WTC11 (cell line): ENCODE measurements at regions not wholly inside any gene's neighbourhood (a gene's known extent, or its start where the extent isn't known, plus 50 kb on each side); places are given as distances from the start of the nearest gene placed in this dataset.
A peak's percentile ranks its signal among the peaks of the same experiment; 100 is the strongest.

ENCODE experiments used
- ATAC-seq: fragments of 200-7000 bp; cut with Tn5 transposase; 2 replicates; pipeline ENCODE4 v1.10.0; 2021; ENCODE audit warnings: mild to moderate bottlenecking, moderate library complexity
- CTCF ChIA-PET: fragments of 300-600 bp; sonication (Branson Sonifier 250); formaldehyde crosslinking; loops from one replicate; lab custom pipeline; 2021; ENCODE audit warnings: antibody characterized with exemption; lab: Charles Lee
- POLR2A ChIA-PET: fragments of 350-600 bp; sonication (Branson Sonifier 250); formaldehyde crosslinking; loops from one replicate; lab custom pipeline; 2021; ENCODE audit warnings: antibody characterized with exemption; lab: Charles Lee
- DNase-seq: peaks from one replicate; pipeline ENCODE4 v3.0.0; 2021; ENCODE audit warnings: low spot score
- H3K27ac Mint-ChIP-seq: 2 replicates; pipeline ENCODE4 v1.8.0; 2021; ENCODE audit warnings: mixed read lengths
- H3K27me3 Mint-ChIP-seq: 2 replicates; pipeline ENCODE4 v1.8.0; 2021; ENCODE audit warnings: low read depth, mild to moderate bottlenecking, moderate library complexity, mixed read lengths
- H3K36me3 Mint-ChIP-seq: 2 replicates; pipeline ENCODE4 v1.8.0; 2021; ENCODE audit warnings: mixed read lengths
- H3K4me1 Mint-ChIP-seq: 2 replicates; pipeline ENCODE4 v1.8.0; 2022; ENCODE audit warnings: mixed read lengths
- H3K4me3 Mint-ChIP-seq: 2 replicates; pipeline ENCODE4 v1.8.0; 2021; ENCODE audit warnings: mild to moderate bottlenecking, moderate library complexity, mixed read lengths
- H3K9me3 Mint-ChIP-seq: 2 replicates; pipeline ENCODE4 v1.8.0; 2021; ENCODE audit warnings: mixed read lengths
- AR ChIP-seq: fragments of 250-450 bp; sonication (Bioruptor Pico); IDR thresholded peaks from 2 replicates; pipeline ENCODE4 v1.9.0; 2021; ENCODE audit warnings: mild to moderate bottlenecking
- ATF1 ChIP-seq: sonication (generic); formaldehyde crosslinking; IDR thresholded peaks from 2 replicates; pipeline ENCODE4 v1.8.1; 2023; ENCODE audit warnings: mild to moderate bottlenecking, moderate library complexity, missing genetic modification reagents
- CREM ChIP-seq: sonication (generic); formaldehyde crosslinking; IDR thresholded peaks from 2 replicates; pipeline ENCODE4 v1.8.1; 2022; ENCODE audit warnings: mild to moderate bottlenecking, missing genetic modification reagents, moderate library complexity
- ELF4 ChIP-seq: sonication (generic); formaldehyde crosslinking; IDR thresholded peaks from 2 replicates; pipeline ENCODE4 v1.8.1; 2022; ENCODE audit warnings: low read depth, mild to moderate bottlenecking, moderate library complexity, missing genetic modification reagents
- EMX1 ChIP-seq: fragments of 250-450 bp; sonication (Bioruptor Pico); IDR thresholded peaks from 2 replicates; pipeline ENCODE4 v1.8.0; 2021; ENCODE audit warnings: mild to moderate bottlenecking
- FOXJ3 ChIP-seq: sonication (generic); formaldehyde crosslinking; IDR thresholded peaks from 2 replicates; pipeline ENCODE4 v1.9.0; 2021; ENCODE audit warnings: missing genetic modification reagents, mild to moderate bottlenecking, borderline replicate concordance
- FOXK1 ChIP-seq: sonication (generic); formaldehyde crosslinking; IDR thresholded peaks from 2 replicates; pipeline ENCODE4 v1.8.0; 2022; ENCODE audit warnings: mild to moderate bottlenecking, moderate library complexity, missing genetic modification reagents
- FOXP1 ChIP-seq: sonication (generic); formaldehyde crosslinking; IDR thresholded peaks from 2 replicates; pipeline ENCODE4 v1.8.0; 2022; ENCODE audit warnings: missing genetic modification reagents, mild to moderate bottlenecking, moderate library complexity, borderline replicate concordance
- GTF2I ChIP-seq: fragments of 250-450 bp; sonication (Bioruptor Pico); conservative IDR thresholded peaks from 2 replicates; pipeline ENCODE4 v1.4.0; 2021; ENCODE audit warnings: mild to moderate bottlenecking
- OVOL2 ChIP-seq: fragments of 250-450 bp; sonication (Bioruptor Pico); IDR thresholded peaks from 2 replicates; pipeline ENCODE4 v1.9.0; 2021; ENCODE audit warnings: mild to moderate bottlenecking, borderline replicate concordance
- RELA ChIP-seq: sonication (generic); formaldehyde crosslinking; IDR thresholded peaks from 2 replicates; pipeline ENCODE4 v1.8.1; 2022; ENCODE audit warnings: missing genetic modification reagents, mild to moderate bottlenecking, borderline replicate concordance
- SMAD3 ChIP-seq: sonication (generic); formaldehyde crosslinking; IDR thresholded peaks from 2 replicates; pipeline ENCODE4 v1.8.0; 2022; ENCODE audit warnings: missing genetic modification reagents, mild to moderate bottlenecking, borderline replicate concordance
- TCF7 ChIP-seq: sonication (generic); formaldehyde crosslinking; IDR thresholded peaks from 2 replicates; pipeline ENCODE4 v1.8.0; 2022; ENCODE audit warnings: mild to moderate bottlenecking, low read depth, missing genetic modification reagents, moderate library complexity
- TEAD1 ChIP-seq: sonication (generic); formaldehyde crosslinking; IDR thresholded peaks from 2 replicates; pipeline ENCODE4 v1.8.0; 2022; ENCODE audit warnings: mild to moderate bottlenecking, missing genetic modification reagents
- TP53 ChIP-seq: sonication (generic); formaldehyde crosslinking; IDR thresholded peaks from 2 replicates; pipeline ENCODE4 v1.8.1; 2023; ENCODE audit warnings: mild to moderate bottlenecking, missing genetic modification reagents
- TF ChIP-seq, protein P1 (sequence below): sonication (generic); formaldehyde crosslinking; IDR thresholded peaks from 2 replicates; pipeline ENCODE4 v1.8.0; 2023; ENCODE audit warnings: mild to moderate bottlenecking, missing genetic modification reagents
- TF ChIP-seq, protein P2 (sequence below): sonication (generic); formaldehyde crosslinking; IDR thresholded peaks from 2 replicates; pipeline ENCODE4 v1.8.0; 2023; ENCODE audit warnings: missing genetic modification reagents
- TF ChIP-seq, protein P3 (sequence below): sonication (generic); formaldehyde crosslinking; IDR thresholded peaks from 2 replicates; pipeline ENCODE4 v1.8.0; 2022; ENCODE audit warnings: mild to moderate bottlenecking, missing genetic modification reagents
- TF ChIP-seq, protein P4 (sequence below): sonication (generic); formaldehyde crosslinking; IDR thresholded peaks from 2 replicates; pipeline ENCODE4 v1.8.1; 2023; ENCODE audit warnings: mild to moderate bottlenecking, missing genetic modification reagents
- TF ChIP-seq, protein P5 (sequence below): sonication (generic); formaldehyde crosslinking; IDR thresholded peaks from 2 replicates; pipeline ENCODE4 v1.8.0; 2022; ENCODE audit warnings: mild to moderate bottlenecking, missing genetic modification reagents

- no peak for TF ChIP-seq AR (CRISPR knock-in tag)
- TF ChIP-seq, protein P1, sequence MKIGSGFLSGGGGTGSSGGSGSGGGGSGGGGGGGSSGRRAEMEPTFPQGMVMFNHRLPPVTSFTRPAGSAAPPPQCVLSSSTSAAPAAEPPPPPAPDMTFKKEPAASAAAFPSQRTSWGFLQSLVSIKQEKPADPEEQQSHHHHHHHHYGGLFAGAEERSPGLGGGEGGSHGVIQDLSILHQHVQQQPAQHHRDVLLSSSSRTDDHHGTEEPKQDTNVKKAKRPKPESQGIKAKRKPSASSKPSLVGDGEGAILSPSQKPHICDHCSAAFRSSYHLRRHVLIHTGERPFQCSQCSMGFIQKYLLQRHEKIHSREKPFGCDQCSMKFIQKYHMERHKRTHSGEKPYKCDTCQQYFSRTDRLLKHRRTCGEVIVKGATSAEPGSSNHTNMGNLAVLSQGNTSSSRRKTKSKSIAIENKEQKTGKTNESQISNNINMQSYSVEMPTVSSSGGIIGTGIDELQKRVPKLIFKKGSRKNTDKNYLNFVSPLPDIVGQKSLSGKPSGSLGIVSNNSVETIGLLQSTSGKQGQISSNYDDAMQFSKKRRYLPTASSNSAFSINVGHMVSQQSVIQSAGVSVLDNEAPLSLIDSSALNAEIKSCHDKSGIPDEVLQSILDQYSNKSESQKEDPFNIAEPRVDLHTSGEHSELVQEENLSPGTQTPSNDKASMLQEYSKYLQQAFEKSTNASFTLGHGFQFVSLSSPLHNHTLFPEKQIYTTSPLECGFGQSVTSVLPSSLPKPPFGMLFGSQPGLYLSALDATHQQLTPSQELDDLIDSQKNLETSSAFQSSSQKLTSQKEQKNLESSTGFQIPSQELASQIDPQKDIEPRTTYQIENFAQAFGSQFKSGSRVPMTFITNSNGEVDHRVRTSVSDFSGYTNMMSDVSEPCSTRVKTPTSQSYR = no peak
- TF ChIP-seq TEAD1 (CRISPR knock-in tag) = no peak
Observed at GRCh38 chr20:58597249-58597891, 53.7 kb upstream of the STX16 start (continued).

GRCh38 chr20:58596750-58597248, 54.3 kb upstream of the STX16 start:
- no peak overlapping the region for H3K27ac Mint-ChIP-seq
- POLR2A ChIA-PET = no interaction called here
- TF ChIP-seq OVOL2 (CRISPR knock-in tag) (no peak), TEAD1 (CRISPR knock-in tag) (no peak), FOXJ3 (CRISPR knock-in tag) (no peak), FOXP1 (CRISPR knock-in tag) (no peak)
- TF ChIP-seq, protein P2, sequence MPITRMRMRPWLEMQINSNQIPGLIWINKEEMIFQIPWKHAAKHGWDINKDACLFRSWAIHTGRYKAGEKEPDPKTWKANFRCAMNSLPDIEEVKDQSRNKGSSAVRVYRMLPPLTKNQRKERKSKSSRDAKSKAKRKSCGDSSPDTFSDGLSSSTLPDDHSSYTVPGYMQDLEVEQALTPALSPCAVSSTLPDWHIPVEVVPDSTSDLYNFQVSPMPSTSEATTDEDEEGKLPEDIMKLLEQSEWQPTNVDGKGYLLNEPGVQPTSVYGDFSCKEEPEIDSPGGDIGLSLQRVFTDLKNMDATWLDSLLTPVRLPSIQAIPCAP (CRISPR knock-in tag) = no peak
- no peak for ATAC-seq
- peaks cover 17% of the 10 kb centered on the region for H3K4me1 Mint-ChIP-seq
- no peak overlapping the region for H3K4me3 Mint-ChIP-seq
- H3K9me3 Mint-ChIP-seq = peaks cover 9% of the 10 kb centered on the region
- peaks cover 3% of the 10 kb centered on the region; the same call in 1 of the 2 replicates for H3K36me3 Mint-ChIP-seq
- CTCF ChIA-PET = interaction anchor here (1.0 to 1.6 kb wide), 3 partner anchors 38 to 625 kb away, joined by 3 read pairs; no protein-coding TSS in a partner anchor
- no peak for DNase-seq
- H3K27me3 Mint-ChIP-seq = peaks cover 4% of the 10 kb centered on the region; the same call in 1 of the 2 replicates

- peaks cover 4% of the 10 kb centered on the region; the same call in 1 of the 2 replicates for H3K27me3 Mint-ChIP-seq
- no peak overlapping the region for H3K27ac Mint-ChIP-seq
- peaks cover 3% of the 10 kb centered on the region; the same call in 1 of the 2 replicates for H3K36me3 Mint-ChIP-seq
- H3K4me1 Mint-ChIP-seq = peaks cover 22% of the 10 kb centered on the region
- peaks cover 9% of the 10 kb centered on the region for H3K9me3 Mint-ChIP-seq
- POLR2A ChIA-PET = no interaction called here
- no peak for TF ChIP-seq ELF4 (CRISPR knock-in tag)
- TF ChIP-seq GTF2I (CRISPR knock-in tag) = 0 out of 2 replicates have a peak, but pooled peaks have one; percentile 66
- no peak for TF ChIP-seq TCF7 (CRISPR knock-in tag)
- H3K4me3 Mint-ChIP-seq = no peak overlapping the region
- CTCF ChIA-PET = interaction anchor here (1.0 to 1.6 kb wide), 3 partner anchors 38 to 626 kb away, joined by 3 read pairs; no protein-coding TSS in a partner anchor
- DNase-seq (no peak), ATAC-seq (no peak)
Observed at GRCh38 chr20:58596244-58596643, 54.8 kb upstream of the STX16 start.

- ATAC-seq (no peak), DNase-seq (no peak)
- CTCF ChIA-PET = interaction anchor here (1.5 kb wide), 1 partner anchor 113 kb away, joined by 3 read pairs; no protein-coding TSS in a partner anchor
- H3K27me3 Mint-ChIP-seq = peaks cover 4% of the 10 kb centered on the region; the same call in 1 of the 2 replicates
- no peak overlapping the region for H3K4me3 Mint-ChIP-seq
- peaks cover 3% of the 10 kb centered on the region; the same call in 1 of the 2 replicates for H3K36me3 Mint-ChIP-seq
- H3K9me3 Mint-ChIP-seq = peaks cover 9% of the 10 kb centered on the region
- H3K4me1 Mint-ChIP-seq = peaks cover 22% of the 10 kb centered on the region
- H3K27ac Mint-ChIP-seq = no peak overlapping the region
- POLR2A ChIA-PET = no interaction called here
- TF ChIP-seq FOXK1 (no peak), SMAD3 (no peak), CREM (CRISPR knock-in tag) (no peak), TP53 (CRISPR knock-in tag) (no peak), RELA (no peak), ATF1 (CRISPR knock-in tag) (no peak), EMX1 (CRISPR knock-in tag) (no peak)
- TF ChIP-seq, protein P3, sequence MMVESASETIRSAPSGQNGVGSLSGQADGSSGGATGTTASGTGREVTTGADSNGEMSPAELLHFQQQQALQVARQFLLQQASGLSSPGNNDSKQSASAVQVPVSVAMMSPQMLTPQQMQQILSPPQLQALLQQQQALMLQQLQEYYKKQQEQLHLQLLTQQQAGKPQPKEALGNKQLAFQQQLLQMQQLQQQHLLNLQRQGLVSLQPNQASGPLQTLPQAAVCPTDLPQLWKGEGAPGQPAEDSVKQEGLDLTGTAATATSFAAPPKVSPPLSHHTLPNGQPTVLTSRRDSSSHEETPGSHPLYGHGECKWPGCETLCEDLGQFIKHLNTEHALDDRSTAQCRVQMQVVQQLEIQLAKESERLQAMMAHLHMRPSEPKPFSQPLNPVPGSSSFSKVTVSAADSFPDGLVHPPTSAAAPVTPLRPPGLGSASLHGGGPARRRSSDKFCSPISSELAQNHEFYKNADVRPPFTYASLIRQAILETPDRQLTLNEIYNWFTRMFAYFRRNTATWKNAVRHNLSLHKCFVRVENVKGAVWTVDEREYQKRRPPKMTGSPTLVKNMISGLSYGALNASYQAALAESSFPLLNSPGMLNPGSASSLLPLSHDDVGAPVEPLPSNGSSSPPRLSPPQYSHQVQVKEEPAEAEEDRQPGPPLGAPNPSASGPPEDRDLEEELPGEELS (CRISPR knock-in tag) = no peak
- TF ChIP-seq, protein P4, sequence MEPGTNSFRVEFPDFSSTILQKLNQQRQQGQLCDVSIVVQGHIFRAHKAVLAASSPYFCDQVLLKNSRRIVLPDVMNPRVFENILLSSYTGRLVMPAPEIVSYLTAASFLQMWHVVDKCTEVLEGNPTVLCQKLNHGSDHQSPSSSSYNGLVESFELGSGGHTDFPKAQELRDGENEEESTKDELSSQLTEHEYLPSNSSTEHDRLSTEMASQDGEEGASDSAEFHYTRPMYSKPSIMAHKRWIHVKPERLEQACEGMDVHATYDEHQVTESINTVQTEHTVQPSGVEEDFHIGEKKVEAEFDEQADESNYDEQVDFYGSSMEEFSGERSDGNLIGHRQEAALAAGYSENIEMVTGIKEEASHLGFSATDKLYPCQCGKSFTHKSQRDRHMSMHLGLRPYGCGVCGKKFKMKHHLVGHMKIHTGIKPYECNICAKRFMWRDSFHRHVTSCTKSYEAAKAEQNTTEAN (CRISPR knock-in tag) = no peak
- TF ChIP-seq, protein P5, sequence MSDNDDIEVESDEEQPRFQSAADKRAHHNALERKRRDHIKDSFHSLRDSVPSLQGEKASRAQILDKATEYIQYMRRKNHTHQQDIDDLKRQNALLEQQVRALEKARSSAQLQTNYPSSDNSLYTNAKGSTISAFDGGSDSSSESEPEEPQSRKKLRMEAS = no peak
Observed at GRCh38 chr20:58595167-58595566, 55.9 kb upstream of the STX16 start.
